Esophagus muscularis mucosa (tissue), 3 donors: ENCODE measurements at regions not wholly inside any gene's neighbourhood (a gene's known extent, or its start where the extent isn't known, plus 50 kb on each side); places are given as distances from the start of the nearest gene placed in this dataset.

Experiments used
- CTCF ChIP-seq, 3 experiments: fragments of 200-600 bp in 2 of 3; fragments of 450-650 bp in 1 of 3; sonication (generic) in 2 of 3; IDR thresholded peaks; one replicate each; pipeline ENCODE4 v1.5.1; 2017 to 2019; ENCODE audit warnings: antibody characterized with exemption in 3 of 3, mild to moderate bottlenecking in 2 of 3, moderate library complexity in 1 of 3
- POLR2A ChIP-seq: fragments of 450-650 bp; IDR thresholded peaks from one replicate; pipeline ENCODE4 v1.6.1; 2017; ENCODE audit warnings: antibody characterized with exemption, moderate library complexity, mild to moderate bottlenecking, low read depth
- POLR2AphosphoS5 ChIP-seq, 2 donors: sonication (generic); formaldehyde crosslinking; IDR thresholded peaks; one replicate each; pipeline ENCODE4 v1.6.1; 2017; ENCODE audit warnings: antibody characterized with exemption in 2 of 2

- TF ChIP-seq CTCF (IDR thresholded peaks at IDR 0.05): no peak
- TF ChIP-seq POLR2AphosphoS5 (IDR thresholded peaks at IDR 0.05): no peak
- no peak for TF ChIP-seq POLR2A
These were observed 396.2 kb downstream of the KCTD16 start for GRCh38 chr5:144566747-144567420.
